Liver (tissue), 8 donors: ENCODE measurements at regions not wholly inside any gene's neighbourhood (a gene's known extent, or its start where the extent isn't known, plus 50 kb on each side); places are given as distances from the start of the nearest gene placed in this dataset.

Experiments
- DNase-seq: peaks from one replicate; pipeline ENCODE4 v3.0.0-alpha.2; 2017; ENCODE audit warnings: low spot score
- H3K27ac ChIP-seq, 2 donors: one replicate each; pipeline ENCODE4 v1.7.0; 2013; ENCODE audit warnings: inconsistent platforms in 2 of 2, low read length in 2 of 2, control low read depth in 1 of 2, low read depth in 1 of 2, mild to moderate bottlenecking in 1 of 2
- H3K27me3 ChIP-seq, 4 donors: one replicate each; pipeline versions ENCODE4 v1.6.1 to v1.7.0; 2013; ENCODE audit warnings: low read length in 3 of 4, inconsistent platforms in 1 of 4, mild to moderate bottlenecking in 1 of 4, moderate library complexity in 1 of 4; ENCODE audit not compliant: control insufficient read depth in 4 of 4, insufficient read depth in 4 of 4
- H3K36me3 ChIP-seq, 4 donors: one replicate each; pipeline versions ENCODE4 v1.6.1 to v1.7.0; 2013; ENCODE audit warnings: low read length in 3 of 4, mild to moderate bottlenecking in 3 of 4, low read depth in 1 of 4, moderate library complexity in 1 of 4; ENCODE audit not compliant: control insufficient read depth in 4 of 4, insufficient read depth in 3 of 4
- H3K4me1 ChIP-seq, 4 donors: one replicate each; pipeline versions ENCODE4 v1.6.1 to v1.7.0; 2013; ENCODE audit warnings: low read length in 3 of 4, mild to moderate bottlenecking in 3 of 4, moderate library complexity in 1 of 4; ENCODE audit not compliant: control insufficient read depth in 4 of 4, insufficient read depth in 4 of 4
- H3K4me3 ChIP-seq, 3 donors: one replicate each; pipeline versions ENCODE4 v1.6.1 to v1.7.0; 2013; ENCODE audit warnings: low read length in 3 of 3, control low read depth in 1 of 3, low read depth in 1 of 3, mild to moderate bottlenecking in 1 of 3
- H3K9ac ChIP-seq, 2 donors: one replicate each; pipeline ENCODE4 v1.7.0; 2013; ENCODE audit warnings: low read length in 2 of 2, mild to moderate bottlenecking in 2 of 2, moderate library complexity in 2 of 2, control low read depth in 1 of 2, low read depth in 1 of 2
- H3K9me3 ChIP-seq, 4 donors: one replicate each; pipeline versions ENCODE4 v1.6.1 to v1.7.0; 2013; ENCODE audit warnings: low read length in 3 of 4; ENCODE audit not compliant: control insufficient read depth in 4 of 4
- EGR1 ChIP-seq, 2 donors: IDR thresholded peaks; 2 replicates each; pipeline ENCODE4 v1.6.1; 2016 to 2018; ENCODE audit warnings: antibody characterized with exemption in 2 of 2, low read depth in 2 of 2
- FOXA1 ChIP-seq: IDR thresholded peaks from 2 replicates; pipeline ENCODE4 v1.6.1; 2016; ENCODE audit warnings: antibody characterized with exemption
- FOXA2 ChIP-seq: IDR thresholded peaks from 2 replicates; pipeline ENCODE4 v1.6.1; 2016; ENCODE audit warnings: antibody characterized with exemption
- GABPA ChIP-seq, 2 donors: IDR thresholded peaks in 1 of 2; conservative IDR thresholded peaks in 1 of 2; 2 replicates each; pipeline ENCODE4 v1.6.1; 2016; ENCODE audit warnings: antibody characterized with exemption in 2 of 2, mild to moderate bottlenecking in 1 of 2, moderate library complexity in 1 of 2
- HNF4A ChIP-seq, 2 donors: conservative IDR thresholded peaks; 2 replicates each; pipeline ENCODE4 v1.6.1; 2016; ENCODE audit warnings: antibody characterized with exemption in 2 of 2, mild to moderate bottlenecking in 2 of 2
- HNF4G ChIP-seq: IDR thresholded peaks from 2 replicates; pipeline ENCODE4 v1.6.1; 2016; ENCODE audit warnings: antibody characterized with exemption
- JUND ChIP-seq, 2 donors: IDR thresholded peaks; 2 replicates each; pipeline ENCODE4 v1.6.1; 2016; ENCODE audit warnings: antibody characterized with exemption in 2 of 2
- NR2F2 ChIP-seq: IDR thresholded peaks from 2 replicates; pipeline ENCODE4 v1.6.1; 2016; ENCODE audit warnings: antibody characterized with exemption
- RAD21 ChIP-seq, 2 donors: IDR thresholded peaks; 2 replicates each; pipeline ENCODE4 v1.6.1; 2016; ENCODE audit warnings: antibody characterized with exemption in 2 of 2, mild to moderate bottlenecking in 2 of 2
- RXRA ChIP-seq, 2 donors: IDR thresholded peaks; 2 replicates each; pipeline ENCODE4 v1.6.1; 2017 to 2018; ENCODE audit warnings: antibody characterized with exemption in 2 of 2, mild to moderate bottlenecking in 1 of 2
- SP1 ChIP-seq: IDR thresholded peaks from 2 replicates; pipeline ENCODE4 v1.6.1; 2018; ENCODE audit warnings: antibody characterized with exemption, mild to moderate bottlenecking
- TAF1 ChIP-seq: conservative IDR thresholded peaks from 2 replicates; pipeline ENCODE4 v1.6.1; 2016; ENCODE audit warnings: antibody characterized with exemption, mild to moderate bottlenecking
- YY1 ChIP-seq: IDR thresholded peaks from 2 replicates; pipeline ENCODE4 v1.6.1; 2016; ENCODE audit warnings: antibody characterized with exemption, mild to moderate bottlenecking
- WGBS: extraction: QIAGEN DNeasy Blood & Tissue Kit; methylation state at CpG from one replicate; pipeline ENCODE4 v1.1.7; 2013; 5-methylcytosine and 5-hydroxymethylcytosine counted together
- TF ChIP-seq, protein P1 (sequence below): IDR thresholded peaks from 2 replicates; pipeline ENCODE4 v1.6.1; 2016; ENCODE audit warnings: antibody characterized with exemption, mild to moderate bottlenecking
- TF ChIP-seq, protein P2 (sequence below): IDR thresholded peaks from 2 replicates; pipeline ENCODE4 v1.6.1; 2016; ENCODE audit warnings: antibody characterized with exemption
- TF ChIP-seq, protein P3 (sequence below): IDR thresholded peaks from 2 replicates; pipeline ENCODE4 v1.6.1; 2016; ENCODE audit warnings: antibody characterized with exemption
- TF ChIP-seq, protein P4 (sequence below): fragments of 150-350 bp; IDR thresholded peaks from 2 replicates; pipeline ENCODE4 v1.5.1; 2017; ENCODE audit warnings: improper control_type of control experiment, low read depth, low read length; ENCODE audit not compliant: missing input control
- TF ChIP-seq, protein P5 (sequence below): IDR thresholded peaks from 2 replicates; pipeline ENCODE4 v1.6.1; 2016; ENCODE audit warnings: antibody characterized with exemption
- donor health status: healthy.
- donor health status: healthy.
- donor health status: healthy.
- donor health status: healthy.
- donor health status: healthy.

DNA sequence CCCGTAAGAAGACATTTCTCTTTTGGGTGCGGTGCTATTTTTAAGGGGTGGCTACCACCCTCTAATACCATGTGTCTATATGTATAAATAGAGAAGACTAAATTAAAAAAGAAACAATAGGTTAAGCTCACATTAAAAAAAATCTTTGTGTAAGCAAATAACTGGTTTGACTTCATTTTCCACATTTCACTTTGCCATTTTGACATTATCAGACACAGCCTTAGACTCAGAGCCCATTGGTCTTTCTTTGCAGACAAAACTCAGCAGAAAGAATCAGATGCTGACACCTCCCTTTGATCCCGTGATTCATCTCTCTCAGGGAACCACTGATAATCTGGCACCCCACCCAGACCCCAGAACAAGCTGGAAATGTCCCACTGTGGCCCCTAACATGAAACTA lies 74.5 kb downstream of the EMX2 start:
- WGBS, result 69% methylated on average over 3 of the region's 3 CpGs
- Histone ChIP-seq H3K27me3 (peaks cover 0 to 4% (median 3%) of the 10 kb centered on the region in 4 donors), H3K27ac (no peak overlapping the region), H3K4me3 (no peak overlapping the region), H3K9me3 (no peaks in the 10 kb centered on the region), H3K4me1 (no peaks in the 10 kb centered on the region), H3K36me3 (no peaks in the 10 kb centered on the region), H3K9ac (no peak overlapping the region)
- no peak for DNase-seq
- no peak for TF ChIP-seq HNF4G
- TF ChIP-seq FOXA2, result no peak
- TF ChIP-seq, protein P1, sequence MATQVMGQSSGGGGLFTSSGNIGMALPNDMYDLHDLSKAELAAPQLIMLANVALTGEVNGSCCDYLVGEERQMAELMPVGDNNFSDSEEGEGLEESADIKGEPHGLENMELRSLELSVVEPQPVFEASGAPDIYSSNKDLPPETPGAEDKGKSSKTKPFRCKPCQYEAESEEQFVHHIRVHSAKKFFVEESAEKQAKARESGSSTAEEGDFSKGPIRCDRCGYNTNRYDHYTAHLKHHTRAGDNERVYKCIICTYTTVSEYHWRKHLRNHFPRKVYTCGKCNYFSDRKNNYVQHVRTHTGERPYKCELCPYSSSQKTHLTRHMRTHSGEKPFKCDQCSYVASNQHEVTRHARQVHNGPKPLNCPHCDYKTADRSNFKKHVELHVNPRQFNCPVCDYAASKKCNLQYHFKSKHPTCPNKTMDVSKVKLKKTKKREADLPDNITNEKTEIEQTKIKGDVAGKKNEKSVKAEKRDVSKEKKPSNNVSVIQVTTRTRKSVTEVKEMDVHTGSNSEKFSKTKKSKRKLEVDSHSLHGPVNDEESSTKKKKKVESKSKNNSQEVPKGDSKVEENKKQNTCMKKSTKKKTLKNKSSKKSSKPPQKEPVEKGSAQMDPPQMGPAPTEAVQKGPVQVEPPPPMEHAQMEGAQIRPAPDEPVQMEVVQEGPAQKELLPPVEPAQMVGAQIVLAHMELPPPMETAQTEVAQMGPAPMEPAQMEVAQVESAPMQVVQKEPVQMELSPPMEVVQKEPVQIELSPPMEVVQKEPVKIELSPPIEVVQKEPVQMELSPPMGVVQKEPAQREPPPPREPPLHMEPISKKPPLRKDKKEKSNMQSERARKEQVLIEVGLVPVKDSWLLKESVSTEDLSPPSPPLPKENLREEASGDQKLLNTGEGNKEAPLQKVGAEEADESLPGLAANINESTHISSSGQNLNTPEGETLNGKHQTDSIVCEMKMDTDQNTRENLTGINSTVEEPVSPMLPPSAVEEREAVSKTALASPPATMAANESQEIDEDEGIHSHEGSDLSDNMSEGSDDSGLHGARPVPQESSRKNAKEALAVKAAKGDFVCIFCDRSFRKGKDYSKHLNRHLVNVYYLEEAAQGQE, result no peak
- no peak for TF ChIP-seq RXRA (IDR thresholded peaks at IDR 0.05)
- no peak for TF ChIP-seq NR2F2
- no peak for TF ChIP-seq TAF1
- TF ChIP-seq GABPA (IDR thresholded peaks at IDR 0.05 in 1 of 2, conservative IDR thresholded peaks at IDR 0.05 in 1 of 2), result no peak
- TF ChIP-seq, protein P2, sequence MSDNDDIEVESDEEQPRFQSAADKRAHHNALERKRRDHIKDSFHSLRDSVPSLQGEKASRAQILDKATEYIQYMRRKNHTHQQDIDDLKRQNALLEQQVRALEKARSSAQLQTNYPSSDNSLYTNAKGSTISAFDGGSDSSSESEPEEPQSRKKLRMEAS, result no peak
- no peak for TF ChIP-seq FOXA1
- TF ChIP-seq, protein P3, sequence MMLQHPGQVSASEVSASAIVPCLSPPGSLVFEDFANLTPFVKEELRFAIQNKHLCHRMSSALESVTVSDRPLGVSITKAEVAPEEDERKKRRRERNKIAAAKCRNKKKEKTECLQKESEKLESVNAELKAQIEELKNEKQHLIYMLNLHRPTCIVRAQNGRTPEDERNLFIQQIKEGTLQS, result no peak
- TF ChIP-seq SP1, result no peak
- no peak for TF ChIP-seq EGR1 (IDR thresholded peaks at IDR 0.05; ENCODE audit: low read depth in 2 of 2)
- TF ChIP-seq, protein P4, sequence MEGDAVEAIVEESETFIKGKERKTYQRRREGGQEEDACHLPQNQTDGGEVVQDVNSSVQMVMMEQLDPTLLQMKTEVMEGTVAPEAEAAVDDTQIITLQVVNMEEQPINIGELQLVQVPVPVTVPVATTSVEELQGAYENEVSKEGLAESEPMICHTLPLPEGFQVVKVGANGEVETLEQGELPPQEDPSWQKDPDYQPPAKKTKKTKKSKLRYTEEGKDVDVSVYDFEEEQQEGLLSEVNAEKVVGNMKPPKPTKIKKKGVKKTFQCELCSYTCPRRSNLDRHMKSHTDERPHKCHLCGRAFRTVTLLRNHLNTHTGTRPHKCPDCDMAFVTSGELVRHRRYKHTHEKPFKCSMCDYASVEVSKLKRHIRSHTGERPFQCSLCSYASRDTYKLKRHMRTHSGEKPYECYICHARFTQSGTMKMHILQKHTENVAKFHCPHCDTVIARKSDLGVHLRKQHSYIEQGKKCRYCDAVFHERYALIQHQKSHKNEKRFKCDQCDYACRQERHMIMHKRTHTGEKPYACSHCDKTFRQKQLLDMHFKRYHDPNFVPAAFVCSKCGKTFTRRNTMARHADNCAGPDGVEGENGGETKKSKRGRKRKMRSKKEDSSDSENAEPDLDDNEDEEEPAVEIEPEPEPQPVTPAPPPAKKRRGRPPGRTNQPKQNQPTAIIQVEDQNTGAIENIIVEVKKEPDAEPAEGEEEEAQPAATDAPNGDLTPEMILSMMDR, result no peak
- TF ChIP-seq YY1, result no peak
- TF ChIP-seq, protein P5, sequence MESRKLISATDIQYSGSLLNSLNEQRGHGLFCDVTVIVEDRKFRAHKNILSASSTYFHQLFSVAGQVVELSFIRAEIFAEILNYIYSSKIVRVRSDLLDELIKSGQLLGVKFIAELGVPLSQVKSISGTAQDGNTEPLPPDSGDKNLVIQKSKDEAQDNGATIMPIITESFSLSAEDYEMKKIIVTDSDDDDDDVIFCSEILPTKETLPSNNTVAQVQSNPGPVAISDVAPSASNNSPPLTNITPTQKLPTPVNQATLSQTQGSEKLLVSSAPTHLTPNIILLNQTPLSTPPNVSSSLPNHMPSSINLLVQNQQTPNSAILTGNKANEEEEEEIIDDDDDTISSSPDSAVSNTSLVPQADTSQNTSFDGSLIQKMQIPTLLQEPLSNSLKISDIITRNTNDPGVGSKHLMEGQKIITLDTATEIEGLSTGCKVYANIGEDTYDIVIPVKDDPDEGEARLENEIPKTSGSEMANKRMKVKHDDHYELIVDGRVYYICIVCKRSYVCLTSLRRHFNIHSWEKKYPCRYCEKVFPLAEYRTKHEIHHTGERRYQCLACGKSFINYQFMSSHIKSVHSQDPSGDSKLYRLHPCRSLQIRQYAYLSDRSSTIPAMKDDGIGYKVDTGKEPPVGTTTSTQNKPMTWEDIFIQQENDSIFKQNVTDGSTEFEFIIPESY, result no peak
- no peak for TF ChIP-seq HNF4A (conservative IDR thresholded peaks at IDR 0.05)
- no peak for TF ChIP-seq RAD21 (IDR thresholded peaks at IDR 0.05)
- no peak for TF ChIP-seq JUND (IDR thresholded peaks at IDR 0.05)
